GM18858 (cell line): ENCODE measurements at regions not wholly inside any gene's neighbourhood (a gene's known extent, or its start where the extent isn't known, plus 50 kb on each side); places are given as distances from the start of the nearest gene placed in this dataset.

ENCODE experiments used
- ATAC-seq: cut with Tn5 transposase; IDR thresholded peaks from one replicate; pipeline ENCODE4 v1.9.1; 2021; ENCODE audit not compliant: unreplicated experiment

DNA sequence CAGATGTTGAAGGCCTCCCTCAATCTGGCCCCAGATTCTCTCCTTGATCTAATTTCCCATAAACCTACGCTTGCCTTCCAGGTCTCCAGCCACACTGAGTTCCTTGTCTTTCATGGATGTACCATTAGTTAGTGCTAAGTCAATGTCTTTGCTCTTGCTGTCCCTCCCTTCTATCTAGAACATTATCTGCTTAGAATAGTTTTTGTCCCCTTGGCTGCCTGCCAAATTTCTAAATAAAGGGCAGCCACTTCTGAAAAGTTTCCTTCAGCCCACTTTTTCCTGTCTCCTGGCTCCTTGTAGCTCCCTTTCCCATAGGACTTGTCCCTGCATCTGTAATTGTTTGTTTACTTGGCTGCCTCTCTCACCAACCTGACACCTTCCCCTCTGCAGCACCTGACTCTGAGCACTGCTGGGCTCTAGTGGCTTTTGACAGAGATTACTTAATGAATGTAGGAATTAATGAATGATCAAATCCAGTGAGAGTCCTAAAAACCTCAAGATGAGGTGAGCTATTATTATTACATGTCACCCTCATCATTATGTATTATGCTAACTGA, 58.3 kb downstream of the CXCL12 start:
- no peak for ATAC-seq

DNA sequence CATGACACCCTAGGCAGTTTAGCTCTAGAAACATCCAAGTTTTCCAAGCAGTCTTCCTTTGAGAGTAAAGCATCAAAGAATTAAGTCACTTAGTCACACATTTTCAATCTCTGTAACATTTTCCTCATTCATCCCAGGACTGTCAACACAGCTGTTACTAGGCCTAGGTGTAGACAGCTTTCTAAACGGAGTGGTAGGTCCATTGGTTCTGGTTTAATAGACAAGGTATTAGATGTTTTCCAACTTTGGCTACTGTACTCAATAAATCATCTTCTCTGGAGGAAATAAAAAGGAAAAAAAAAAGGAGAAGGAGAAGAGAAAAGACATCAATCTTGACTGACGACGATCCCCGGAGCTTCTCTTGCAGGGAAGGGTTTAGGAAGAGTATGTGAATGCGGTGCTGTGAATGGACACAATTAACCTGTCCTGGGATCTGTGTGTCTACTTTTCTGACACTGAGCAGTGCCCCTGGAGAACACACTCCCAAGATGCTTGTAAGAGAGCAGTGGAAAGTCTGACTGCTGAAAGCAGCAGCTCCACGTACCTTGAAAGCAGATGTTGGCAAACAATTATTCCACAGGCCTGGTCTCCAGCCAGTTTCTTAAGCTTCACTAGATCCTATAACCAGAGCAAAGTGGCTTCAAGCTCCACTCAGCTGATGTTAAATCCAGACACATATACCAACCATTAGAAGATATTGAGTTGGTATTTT, 59.1 kb downstream of the CXCL12 start:
- ATAC-seq: no peak

DNA sequence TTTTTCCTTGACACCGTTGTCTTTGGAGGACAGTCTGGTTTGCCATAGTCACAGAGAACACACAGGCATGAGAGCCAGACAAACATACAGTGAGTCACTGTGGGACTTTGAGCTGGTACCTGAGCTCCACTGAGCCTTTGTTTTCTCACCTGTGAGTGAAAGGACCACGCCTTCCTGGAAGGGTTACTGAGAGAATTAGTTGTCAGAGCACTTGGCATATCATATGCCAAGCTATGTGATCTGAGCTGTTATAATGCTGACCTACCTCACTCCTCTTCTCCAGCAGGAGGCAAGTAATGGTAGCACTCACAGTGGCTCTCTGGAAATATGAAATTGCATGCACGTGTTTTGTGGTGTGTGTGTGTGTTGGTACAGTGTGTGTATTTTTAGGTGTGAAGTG, 59.7 kb downstream of the CXCL12 start:
- ATAC-seq: no peak

- ATAC-seq: no peak
Measured at GRCh38 chr10:44323838-44324237, 61.1 kb downstream of the CXCL12 start.

- no peak for ATAC-seq
Measured at GRCh38 chr10:44322137-44322536, 62.8 kb downstream of the CXCL12 start.

GRCh38 chr10:44320756-44321155, 64.1 kb downstream of the CXCL12 start:
- no peak for ATAC-seq

DNA sequence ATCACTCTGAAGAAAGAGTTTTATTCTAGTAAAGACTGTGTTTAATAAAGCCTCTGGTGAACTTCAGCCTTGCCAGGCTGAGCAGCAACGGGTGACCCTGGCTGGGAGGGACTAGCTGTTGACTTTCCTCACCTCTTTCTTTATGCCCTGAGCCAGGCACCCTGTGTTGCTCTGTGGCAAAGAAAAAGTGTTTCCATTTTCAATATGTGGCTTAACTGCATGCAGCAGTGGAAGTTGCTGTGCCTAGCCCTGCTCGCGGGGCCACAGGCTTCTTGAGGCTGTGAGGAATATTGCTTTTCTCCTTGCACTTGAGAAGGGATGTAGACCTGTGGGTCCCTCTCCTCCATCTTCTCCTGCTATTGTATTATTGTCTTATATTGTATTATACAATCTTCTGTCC, 67.0 kb downstream of the CXCL12 start:
- ATAC-seq: no peak

GRCh38 chr10:44316922-44317215, 68.0 kb downstream of the CXCL12 start:
- ATAC-seq: no peak

GRCh38 chr10:44316187-44316921, 68.5 kb downstream of the CXCL12 start:
- no peak for ATAC-seq

GRCh38 chr10:44314802-44315460, 70.0 kb downstream of the CXCL12 start:
- ATAC-seq: no peak

DNA sequence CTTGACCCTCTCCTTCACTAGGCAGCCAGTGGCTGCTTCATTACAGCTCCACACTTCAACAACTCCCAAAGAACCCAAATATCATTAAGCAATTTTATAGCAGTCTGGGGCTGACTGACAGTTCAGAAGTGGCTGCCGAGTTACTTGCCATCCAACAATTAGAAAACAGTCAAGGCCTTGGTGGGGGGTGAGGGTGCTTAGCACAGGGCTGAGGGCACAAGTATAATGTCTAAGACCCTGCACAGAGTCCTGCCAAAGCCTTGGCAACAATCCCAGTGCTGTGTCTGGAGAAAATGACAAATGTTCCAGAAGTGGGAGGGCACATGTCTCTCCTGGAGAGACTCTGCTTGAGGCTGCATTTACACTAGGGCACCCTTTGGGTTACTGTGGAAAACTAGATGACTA, 71.1 kb downstream of the CXCL12 start:
- ATAC-seq: no peak

DNA sequence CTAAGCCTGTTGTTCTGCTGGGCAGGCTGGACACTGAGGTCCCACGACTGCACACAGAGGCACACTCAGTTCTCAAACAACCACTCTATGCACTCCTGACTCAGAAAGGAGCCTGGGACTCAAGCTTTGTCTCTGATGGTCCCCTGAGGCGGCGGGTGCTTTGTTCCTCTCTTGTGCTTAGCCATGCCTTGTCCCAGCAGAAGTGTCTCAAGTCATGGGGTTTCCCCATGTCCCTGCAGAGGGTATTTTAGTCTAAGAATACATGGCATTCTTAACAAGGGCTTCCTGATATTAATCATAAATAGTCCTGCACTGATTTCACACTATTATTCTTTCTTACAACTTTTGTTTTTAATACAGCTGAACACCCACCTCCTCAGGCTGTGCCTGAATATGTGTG, 72.5 kb downstream of the CXCL12 start:
- ATAC-seq: no peak

- no peak for ATAC-seq
Measured at GRCh38 chr10:44311563-44312051, 73.3 kb downstream of the CXCL12 start.

GRCh38 chr10:44310762-44311562, 73.9 kb downstream of the CXCL12 start:
- ATAC-seq: peak; percentile 82

GRCh38 chr10:44309939-44310761, 74.7 kb downstream of the CXCL12 start:
- ATAC-seq: no peak

- no peak for ATAC-seq
Measured at GRCh38 chr10:44309361-44309760, 75.5 kb downstream of the CXCL12 start.

GRCh38 chr10:44308935-44309334, 76.0 kb downstream of the CXCL12 start:
- ATAC-seq: no peak

- ATAC-seq: no peak
Measured at GRCh38 chr10:44307691-44308090, 77.2 kb downstream of the CXCL12 start.

GRCh38 chr10:44306762-44307161, 78.1 kb downstream of the CXCL12 start:
- ATAC-seq: no peak

DNA sequence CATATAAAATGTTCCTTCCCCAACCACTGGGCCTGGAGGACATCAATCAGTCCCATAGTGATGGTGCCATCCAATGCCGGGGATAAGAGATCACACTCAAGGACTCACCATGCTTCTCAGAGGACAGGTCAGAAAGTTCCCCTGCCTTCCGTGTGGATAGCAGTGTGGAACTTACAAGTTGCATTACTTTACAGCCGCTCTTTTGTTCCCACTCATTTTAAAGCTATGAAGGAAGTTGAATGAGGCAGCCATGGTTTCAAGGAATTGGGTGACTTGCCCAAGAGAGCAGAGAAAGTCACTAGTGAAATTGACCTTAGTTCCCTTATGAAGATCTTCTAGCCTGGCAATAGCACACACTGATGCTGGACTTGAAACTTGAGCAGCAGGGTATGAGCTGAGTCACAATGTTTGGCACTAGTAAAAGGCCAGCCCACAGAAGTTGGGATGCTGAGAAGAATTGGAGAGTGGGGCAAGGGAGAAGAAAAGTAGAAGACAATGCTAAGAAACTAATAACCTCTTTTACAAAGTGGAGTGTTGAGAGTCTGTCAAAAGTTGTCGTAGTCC, 78.7 kb downstream of the CXCL12 start:
- ATAC-seq: no peak
